ENCODE measurements at regions not wholly inside any gene's neighbourhood (a gene's known extent, or its start where the extent isn't known, plus 50 kb on each side); places are given as distances from the start of the nearest gene placed in this dataset.

DNA sequence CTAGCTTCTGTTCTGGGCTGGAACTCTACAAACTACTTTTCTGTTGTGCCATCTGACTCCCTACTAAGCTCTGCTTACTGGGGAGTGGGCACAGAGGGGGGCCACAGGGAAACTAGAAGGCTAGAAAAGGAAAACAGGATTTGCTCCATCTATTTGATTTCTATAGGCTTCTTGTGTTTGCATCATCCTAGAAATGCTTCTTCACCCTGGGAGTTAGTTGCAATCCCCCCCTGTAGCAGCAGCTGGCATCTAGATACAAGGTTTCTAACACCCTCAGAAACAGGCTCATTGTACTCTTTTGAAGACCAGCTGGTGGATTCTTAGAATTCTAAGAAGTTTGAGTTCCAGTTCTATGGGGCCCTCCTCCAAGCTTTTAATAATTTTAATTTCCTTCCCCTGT is 213.4 kb downstream of the TMA16 start:
- TF ChIP-seq SIX5 (IDR thresholded peaks at IDR 0.05; ENCODE audit: low read depth, low read length): no peak
- no peak for TF ChIP-seq EZH2 (IDR thresholded peaks at IDR 0.05; ENCODE audit: low read depth, low read length, severe bottlenecking)
- TF ChIP-seq JUND (IDR thresholded peaks at IDR 0.05; ENCODE audit: low read length): no peak
- no peak for TF ChIP-seq FOSL1 (IDR thresholded peaks at IDR 0.05; ENCODE audit: insufficient read depth, low read depth, low read length)

Data from H1 (cell line).